WTC11 (cell line): ENCODE measurements at regions not wholly inside any gene's neighbourhood (a gene's known extent, or its start where the extent isn't known, plus 50 kb on each side); places are given as distances from the start of the nearest gene placed in this dataset.

Source experiments
- ATAC-seq: fragments of 200-7000 bp; cut with Tn5 transposase; 2 replicates; pipeline ENCODE4 v1.10.0; 2021; ENCODE audit warnings: mild to moderate bottlenecking, moderate library complexity
- CTCF ChIA-PET: fragments of 300-600 bp; sonication (Branson Sonifier 250); formaldehyde crosslinking; loops from one replicate; lab custom pipeline; 2021; ENCODE audit warnings: antibody characterized with exemption; lab: Charles Lee
- POLR2A ChIA-PET: fragments of 350-600 bp; sonication (Branson Sonifier 250); formaldehyde crosslinking; loops from one replicate; lab custom pipeline; 2021; ENCODE audit warnings: antibody characterized with exemption; lab: Charles Lee
- DNase-seq: peaks from one replicate; pipeline ENCODE4 v3.0.0; 2021; ENCODE audit warnings: low spot score
- H3K27ac Mint-ChIP-seq: 2 replicates; pipeline ENCODE4 v1.8.0; 2021; ENCODE audit warnings: mixed read lengths
- H3K27me3 Mint-ChIP-seq: 2 replicates; pipeline ENCODE4 v1.8.0; 2021; ENCODE audit warnings: low read depth, mild to moderate bottlenecking, moderate library complexity, mixed read lengths
- H3K36me3 Mint-ChIP-seq: 2 replicates; pipeline ENCODE4 v1.8.0; 2021; ENCODE audit warnings: mixed read lengths
- H3K4me1 Mint-ChIP-seq: 2 replicates; pipeline ENCODE4 v1.8.0; 2022; ENCODE audit warnings: mixed read lengths
- H3K4me3 Mint-ChIP-seq: 2 replicates; pipeline ENCODE4 v1.8.0; 2021; ENCODE audit warnings: mild to moderate bottlenecking, moderate library complexity, mixed read lengths
- H3K9me3 Mint-ChIP-seq: 2 replicates; pipeline ENCODE4 v1.8.0; 2021; ENCODE audit warnings: mixed read lengths
- ATF1 ChIP-seq: sonication (generic); formaldehyde crosslinking; IDR thresholded peaks from 2 replicates; pipeline ENCODE4 v1.8.1; 2023; ENCODE audit warnings: mild to moderate bottlenecking, moderate library complexity, missing genetic modification reagents
- CREB1 ChIP-seq: sonication (generic); formaldehyde crosslinking; IDR thresholded peaks from 2 replicates; pipeline ENCODE4 v1.8.0; 2023; ENCODE audit warnings: mild to moderate bottlenecking, missing genetic modification reagents
- E2F1 ChIP-seq: sonication (generic); formaldehyde crosslinking; IDR thresholded peaks from 2 replicates; pipeline ENCODE4 v1.8.0; 2022; ENCODE audit warnings: mild to moderate bottlenecking, missing genetic modification reagents
- FOXJ3 ChIP-seq: sonication (generic); formaldehyde crosslinking; IDR thresholded peaks from 2 replicates; pipeline ENCODE4 v1.9.0; 2021; ENCODE audit warnings: missing genetic modification reagents, mild to moderate bottlenecking, borderline replicate concordance
- FOXP1 ChIP-seq: sonication (generic); formaldehyde crosslinking; IDR thresholded peaks from 2 replicates; pipeline ENCODE4 v1.8.0; 2022; ENCODE audit warnings: missing genetic modification reagents, mild to moderate bottlenecking, moderate library complexity, borderline replicate concordance
- PRRX2 ChIP-seq: fragments of 250-450 bp; sonication (Bioruptor Pico); IDR thresholded peaks from 2 replicates; pipeline ENCODE4 v1.8.0; 2021; ENCODE audit warnings: mild to moderate bottlenecking
- SP1 ChIP-seq: sonication (generic); formaldehyde crosslinking; conservative IDR thresholded peaks from 2 replicates; pipeline ENCODE4 v1.8.1; 2022; ENCODE audit warnings: missing genetic modification reagents
- TEAD1 ChIP-seq: sonication (generic); formaldehyde crosslinking; IDR thresholded peaks from 2 replicates; pipeline ENCODE4 v1.8.0; 2022; ENCODE audit warnings: mild to moderate bottlenecking, missing genetic modification reagents
- TEAD4 ChIP-seq: sonication (generic); formaldehyde crosslinking; IDR thresholded peaks from 2 replicates; pipeline ENCODE4 v1.8.0; 2022; ENCODE audit warnings: mild to moderate bottlenecking, missing genetic modification reagents
- TP53 ChIP-seq: sonication (generic); formaldehyde crosslinking; IDR thresholded peaks from 2 replicates; pipeline ENCODE4 v1.8.1; 2023; ENCODE audit warnings: mild to moderate bottlenecking, missing genetic modification reagents
- USF2 ChIP-seq: sonication (generic); formaldehyde crosslinking; IDR thresholded peaks from 2 replicates; pipeline ENCODE4 v1.8.1; 2023; ENCODE audit warnings: mild to moderate bottlenecking, missing genetic modification reagents, moderate library complexity
- ZNF263 ChIP-seq: sonication (generic); formaldehyde crosslinking; IDR thresholded peaks from 2 replicates; pipeline ENCODE4 v1.8.1; 2022; ENCODE audit warnings: low read depth, mild to moderate bottlenecking, moderate library complexity, missing genetic modification reagents
- TF ChIP-seq, protein P1 (sequence below): sonication (generic); formaldehyde crosslinking; IDR thresholded peaks from 2 replicates; pipeline ENCODE4 v1.8.0; 2023; ENCODE audit warnings: mild to moderate bottlenecking, missing genetic modification reagents
- TF ChIP-seq, protein P2 (sequence below): sonication (generic); formaldehyde crosslinking; conservative IDR thresholded peaks from 2 replicates; pipeline ENCODE4 v1.8.1; 2023; ENCODE audit warnings: mild to moderate bottlenecking, low read depth, missing genetic modification reagents, moderate library complexity
- TF ChIP-seq, protein P3 (sequence below): sonication (generic); formaldehyde crosslinking; IDR thresholded peaks from 2 replicates; pipeline ENCODE4 v1.8.1; 2023; ENCODE audit warnings: mild to moderate bottlenecking, missing genetic modification reagents, moderate library complexity
- TF ChIP-seq, protein P4 (sequence below): sonication (generic); formaldehyde crosslinking; IDR thresholded peaks from 2 replicates; pipeline ENCODE4 v1.8.1; 2023; ENCODE audit warnings: mild to moderate bottlenecking, missing genetic modification reagents

- no peak for TF ChIP-seq SP1 (CRISPR knock-in tag)
- TF ChIP-seq, protein P1, sequence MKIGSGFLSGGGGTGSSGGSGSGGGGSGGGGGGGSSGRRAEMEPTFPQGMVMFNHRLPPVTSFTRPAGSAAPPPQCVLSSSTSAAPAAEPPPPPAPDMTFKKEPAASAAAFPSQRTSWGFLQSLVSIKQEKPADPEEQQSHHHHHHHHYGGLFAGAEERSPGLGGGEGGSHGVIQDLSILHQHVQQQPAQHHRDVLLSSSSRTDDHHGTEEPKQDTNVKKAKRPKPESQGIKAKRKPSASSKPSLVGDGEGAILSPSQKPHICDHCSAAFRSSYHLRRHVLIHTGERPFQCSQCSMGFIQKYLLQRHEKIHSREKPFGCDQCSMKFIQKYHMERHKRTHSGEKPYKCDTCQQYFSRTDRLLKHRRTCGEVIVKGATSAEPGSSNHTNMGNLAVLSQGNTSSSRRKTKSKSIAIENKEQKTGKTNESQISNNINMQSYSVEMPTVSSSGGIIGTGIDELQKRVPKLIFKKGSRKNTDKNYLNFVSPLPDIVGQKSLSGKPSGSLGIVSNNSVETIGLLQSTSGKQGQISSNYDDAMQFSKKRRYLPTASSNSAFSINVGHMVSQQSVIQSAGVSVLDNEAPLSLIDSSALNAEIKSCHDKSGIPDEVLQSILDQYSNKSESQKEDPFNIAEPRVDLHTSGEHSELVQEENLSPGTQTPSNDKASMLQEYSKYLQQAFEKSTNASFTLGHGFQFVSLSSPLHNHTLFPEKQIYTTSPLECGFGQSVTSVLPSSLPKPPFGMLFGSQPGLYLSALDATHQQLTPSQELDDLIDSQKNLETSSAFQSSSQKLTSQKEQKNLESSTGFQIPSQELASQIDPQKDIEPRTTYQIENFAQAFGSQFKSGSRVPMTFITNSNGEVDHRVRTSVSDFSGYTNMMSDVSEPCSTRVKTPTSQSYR (CRISPR knock-in tag): no peak
- TF ChIP-seq, protein P2, sequence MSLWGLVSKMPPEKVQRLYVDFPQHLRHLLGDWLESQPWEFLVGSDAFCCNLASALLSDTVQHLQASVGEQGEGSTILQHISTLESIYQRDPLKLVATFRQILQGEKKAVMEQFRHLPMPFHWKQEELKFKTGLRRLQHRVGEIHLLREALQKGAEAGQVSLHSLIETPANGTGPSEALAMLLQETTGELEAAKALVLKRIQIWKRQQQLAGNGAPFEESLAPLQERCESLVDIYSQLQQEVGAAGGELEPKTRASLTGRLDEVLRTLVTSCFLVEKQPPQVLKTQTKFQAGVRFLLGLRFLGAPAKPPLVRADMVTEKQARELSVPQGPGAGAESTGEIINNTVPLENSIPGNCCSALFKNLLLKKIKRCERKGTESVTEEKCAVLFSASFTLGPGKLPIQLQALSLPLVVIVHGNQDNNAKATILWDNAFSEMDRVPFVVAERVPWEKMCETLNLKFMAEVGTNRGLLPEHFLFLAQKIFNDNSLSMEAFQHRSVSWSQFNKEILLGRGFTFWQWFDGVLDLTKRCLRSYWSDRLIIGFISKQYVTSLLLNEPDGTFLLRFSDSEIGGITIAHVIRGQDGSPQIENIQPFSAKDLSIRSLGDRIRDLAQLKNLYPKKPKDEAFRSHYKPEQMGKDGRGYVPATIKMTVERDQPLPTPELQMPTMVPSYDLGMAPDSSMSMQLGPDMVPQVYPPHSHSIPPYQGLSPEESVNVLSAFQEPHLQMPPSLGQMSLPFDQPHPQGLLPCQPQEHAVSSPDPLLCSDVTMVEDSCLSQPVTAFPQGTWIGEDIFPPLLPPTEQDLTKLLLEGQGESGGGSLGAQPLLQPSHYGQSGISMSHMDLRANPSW: no peak
- TF ChIP-seq USF2 (CRISPR knock-in tag): no peak
These were observed 151.3 kb upstream of the SLC13A1 start (continued) for GRCh38 chr7:123351027-123351426.

DNA sequence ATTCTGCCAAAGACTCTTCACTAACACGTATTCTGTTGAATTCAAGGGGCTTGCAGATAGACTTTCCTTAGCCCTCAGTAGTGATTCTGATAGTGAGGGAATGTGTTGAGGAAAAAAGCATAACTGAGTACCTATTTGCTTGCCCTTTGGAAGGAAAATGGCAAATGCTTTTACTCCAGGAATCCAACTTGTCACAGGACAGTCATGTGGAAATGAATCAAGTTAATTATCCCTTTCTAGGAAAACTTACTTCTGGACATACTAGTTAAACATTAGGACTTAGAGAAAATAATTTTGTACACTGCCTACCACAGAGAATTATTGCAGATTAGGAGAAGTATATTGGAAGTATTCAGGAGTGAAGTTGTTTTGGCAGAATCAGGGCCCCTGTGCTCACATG is 148.9 kb upstream of the SLC13A1 start:
- H3K27me3 Mint-ChIP-seq: no peaks in the 10 kb centered on the region
- H3K4me1 Mint-ChIP-seq: peaks cover 17% of the 10 kb centered on the region
- ATAC-seq (no peak), DNase-seq (no peak)
- CTCF ChIA-PET: no interaction called here
- H3K4me3 Mint-ChIP-seq: no peak overlapping the region
- H3K9me3 Mint-ChIP-seq: no peaks in the 10 kb centered on the region
- POLR2A ChIA-PET: no interaction called here
- no peak overlapping the region for H3K27ac Mint-ChIP-seq
- no peaks in the 10 kb centered on the region for H3K36me3 Mint-ChIP-seq
- TF ChIP-seq E2F1 (CRISPR knock-in tag) (no peak), CREB1 (no peak), FOXJ3 (no peak), FOXP1 (CRISPR knock-in tag) (no peak), ATF1 (CRISPR knock-in tag) (no peak), TEAD1 (CRISPR knock-in tag) (no peak), PRRX2 (CRISPR knock-in tag) (no peak)
- TF ChIP-seq, protein P1 (CRISPR knock-in tag): no peak
- TF ChIP-seq, protein P3, sequence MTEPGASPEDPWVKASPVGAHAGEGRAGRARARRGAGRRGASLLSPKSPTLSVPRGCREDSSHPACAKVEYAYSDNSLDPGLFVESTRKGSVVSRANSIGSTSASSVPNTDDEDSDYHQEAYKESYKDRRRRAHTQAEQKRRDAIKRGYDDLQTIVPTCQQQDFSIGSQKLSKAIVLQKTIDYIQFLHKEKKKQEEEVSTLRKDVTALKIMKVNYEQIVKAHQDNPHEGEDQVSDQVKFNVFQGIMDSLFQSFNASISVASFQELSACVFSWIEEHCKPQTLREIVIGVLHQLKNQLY (CRISPR knock-in tag): no peak

DNA sequence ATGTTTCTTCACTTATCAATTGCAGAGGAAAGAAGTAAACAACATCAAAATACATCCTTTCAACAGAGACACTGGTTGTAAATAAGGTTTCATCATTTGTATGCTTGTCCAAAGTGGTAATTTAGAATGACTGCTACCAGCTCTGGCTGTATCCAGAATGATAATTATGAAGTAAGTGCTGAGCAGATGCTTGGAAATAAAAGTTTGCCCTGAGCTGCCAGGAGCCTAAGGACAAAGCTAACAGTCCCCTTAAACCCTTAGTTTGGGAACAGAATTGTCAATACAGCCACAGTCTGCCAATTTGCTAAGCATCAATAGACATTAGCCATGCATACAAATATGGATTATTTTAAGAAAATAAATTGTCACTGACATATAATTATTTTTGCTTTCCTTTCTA is 147.0 kb upstream of the SLC13A1 start:
- CTCF ChIA-PET: no interaction called here
- Mint-ChIP-seq H3K4me3 (no peak overlapping the region), H3K27me3 (no peaks in the 10 kb centered on the region), H3K36me3 (no peaks in the 10 kb centered on the region), H3K9me3 (no peaks in the 10 kb centered on the region), H3K4me1 (peaks cover 12% of the 10 kb centered on the region), H3K27ac (no peak overlapping the region)
- DNase-seq: no peak
- no peak for ATAC-seq
- POLR2A ChIA-PET: no interaction called here
- TF ChIP-seq E2F1 (CRISPR knock-in tag) (no peak), TEAD4 (CRISPR knock-in tag) (no peak), ZNF263 (no peak), TP53 (no peak)
- TF ChIP-seq, protein P4, sequence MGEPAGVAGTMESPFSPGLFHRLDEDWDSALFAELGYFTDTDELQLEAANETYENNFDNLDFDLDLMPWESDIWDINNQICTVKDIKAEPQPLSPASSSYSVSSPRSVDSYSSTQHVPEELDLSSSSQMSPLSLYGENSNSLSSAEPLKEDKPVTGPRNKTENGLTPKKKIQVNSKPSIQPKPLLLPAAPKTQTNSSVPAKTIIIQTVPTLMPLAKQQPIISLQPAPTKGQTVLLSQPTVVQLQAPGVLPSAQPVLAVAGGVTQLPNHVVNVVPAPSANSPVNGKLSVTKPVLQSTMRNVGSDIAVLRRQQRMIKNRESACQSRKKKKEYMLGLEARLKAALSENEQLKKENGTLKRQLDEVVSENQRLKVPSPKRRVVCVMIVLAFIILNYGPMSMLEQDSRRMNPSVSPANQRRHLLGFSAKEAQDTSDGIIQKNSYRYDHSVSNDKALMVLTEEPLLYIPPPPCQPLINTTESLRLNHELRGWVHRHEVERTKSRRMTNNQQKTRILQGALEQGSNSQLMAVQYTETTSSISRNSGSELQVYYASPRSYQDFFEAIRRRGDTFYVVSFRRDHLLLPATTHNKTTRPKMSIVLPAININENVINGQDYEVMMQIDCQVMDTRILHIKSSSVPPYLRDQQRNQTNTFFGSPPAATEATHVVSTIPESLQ (CRISPR knock-in tag): no peak
